GM03348 (cell line): ENCODE measurements at regions not wholly inside any gene's neighbourhood (a gene's known extent, or its start where the extent isn't known, plus 50 kb on each side); places are given as distances from the start of the nearest gene placed in this dataset.

Experiments used
- DNase-seq: peaks from one replicate; pipeline ENCODE4 v3.0.0; 2012; ENCODE audit warnings: low spot score

GRCh38 chr3:59446775-59447465 is 397.1 kb upstream of the CFAP20DC start:
- no peak for DNase-seq

GRCh38 chr3:59444676-59445075 is 394.9 kb upstream of the CFAP20DC start:
- no peak for DNase-seq

GRCh38 chr3:59444294-59444671 is 394.5 kb upstream of the CFAP20DC start:
- DNase-seq: no peak

GRCh38 chr3:59443618-59444293 is 393.9 kb upstream of the CFAP20DC start:
- no peak for DNase-seq

GRCh38 chr3:59442046-59442445 is 392.2 kb upstream of the CFAP20DC start:
- no peak for DNase-seq

GRCh38 chr3:59440285-59441028 is 390.6 kb upstream of the CFAP20DC start:
- no peak for DNase-seq

GRCh38 chr3:59438492-59438891 is 388.7 kb upstream of the CFAP20DC start:
- no peak for DNase-seq

GRCh38 chr3:59436164-59436958 is 386.5 kb upstream of the CFAP20DC start:
- no peak for DNase-seq

GRCh38 chr3:59433546-59433945 is 383.7 kb upstream of the CFAP20DC start:
- DNase-seq: no peak

- peak; percentile 34 for DNase-seq
These were observed 382.8 kb upstream of the CFAP20DC start for GRCh38 chr3:59432665-59433064.

GRCh38 chr3:59430341-59430740 is 380.5 kb upstream of the CFAP20DC start:
- DNase-seq: no peak

GRCh38 chr3:59429198-59429597 is 379.4 kb upstream of the CFAP20DC start:
- DNase-seq: no peak

- DNase-seq: peak; percentile 79
These were observed 377.2 kb upstream of the CFAP20DC start for GRCh38 chr3:59426821-59427565.

- no peak for DNase-seq
These were observed 376.1 kb upstream of the CFAP20DC start for GRCh38 chr3:59425942-59426341.

- peak; percentile 60 for DNase-seq
These were observed 375.5 kb upstream of the CFAP20DC start for GRCh38 chr3:59425371-59425770.

- DNase-seq: peak; percentile 80
These were observed 374.6 kb upstream of the CFAP20DC start for GRCh38 chr3:59424268-59425010.

- DNase-seq: no peak
These were observed 373.9 kb upstream of the CFAP20DC start for GRCh38 chr3:59423707-59424106.

- DNase-seq: peak; percentile 22
These were observed 372.5 kb upstream of the CFAP20DC start for GRCh38 chr3:59422312-59422711.

- no peak for DNase-seq
These were observed 369.0 kb upstream of the CFAP20DC start for GRCh38 chr3:59418836-59419235.

- peak; percentile 21 for DNase-seq
These were observed 362.7 kb upstream of the CFAP20DC start for GRCh38 chr3:59412516-59412915.

GRCh38 chr3:59411694-59412093 is 361.9 kb upstream of the CFAP20DC start:
- DNase-seq: no peak
